ENCODE measurements at regions not wholly inside any gene's neighbourhood (a gene's known extent, or its start where the extent isn't known, plus 50 kb on each side); places are given as distances from the start of the nearest gene placed in this dataset.

DNA sequence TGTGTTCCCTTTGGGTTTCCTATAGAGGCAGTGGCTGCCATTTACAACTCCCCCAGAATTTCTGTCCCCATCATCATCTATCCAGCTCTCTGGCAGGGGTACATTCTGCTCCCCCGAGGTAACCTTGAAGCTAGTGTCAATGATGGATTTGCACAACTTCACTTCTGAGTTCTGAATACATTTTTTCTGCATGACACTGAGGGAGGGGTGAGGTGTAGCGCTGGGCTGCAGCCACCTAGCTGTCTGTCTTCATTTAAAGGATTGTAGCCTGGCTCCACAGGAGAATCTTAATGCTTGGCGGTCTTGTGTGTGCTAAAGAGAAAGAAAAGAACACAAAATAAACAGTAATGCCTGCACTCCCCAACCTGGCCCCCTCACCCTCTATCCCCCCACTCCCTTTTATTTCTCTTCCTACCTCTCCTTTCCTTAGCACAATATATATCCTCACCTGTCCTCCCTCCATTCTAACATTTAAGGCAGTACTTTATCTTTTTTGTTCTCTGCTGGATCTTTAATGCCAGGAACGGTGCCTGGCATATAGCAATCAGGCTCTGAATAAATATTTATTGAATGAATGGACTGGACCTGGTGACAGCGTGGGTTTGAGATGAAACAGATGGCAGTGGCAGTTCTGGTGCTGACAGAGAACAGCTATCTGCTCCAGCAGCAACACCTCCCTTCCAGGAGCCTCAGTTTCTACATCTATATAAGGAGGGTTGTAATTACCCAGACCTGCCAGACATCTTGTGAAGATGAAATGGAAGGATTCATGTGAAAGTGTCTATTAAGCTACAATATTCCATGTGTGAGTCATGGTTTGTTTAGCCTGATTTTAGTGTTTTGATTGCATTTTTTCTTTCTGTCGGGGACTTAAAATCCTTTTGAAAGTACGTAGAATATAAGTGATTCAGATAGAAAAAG lies 163.5 kb upstream of the CDH11 start:
- Histone ChIP-seq H3K36me3 (no peaks in the 10 kb centered on the region), H3K9me3 (replicated peaks in 1 of 11) (no peaks in the 10 kb centered on the region), H3K4me2 (no peak overlapping the region), H3K4me1 (peaks cover 0 to 5% (median 0%) of the 10 kb centered on the region in 10 experiments; a peak in 1 of 20 replicates), H3K4me3 (no peak overlapping the region), H3K27me3 (no peaks in the 10 kb centered on the region), H3K9ac (no peak overlapping the region), H3K27ac (no peak overlapping the region), H4K20me1 (no peaks in the 10 kb centered on the region)
- TF ChIP-seq Cebpa-rat (IDR thresholded peaks at IDR 0.05) = no peak

DNA sequence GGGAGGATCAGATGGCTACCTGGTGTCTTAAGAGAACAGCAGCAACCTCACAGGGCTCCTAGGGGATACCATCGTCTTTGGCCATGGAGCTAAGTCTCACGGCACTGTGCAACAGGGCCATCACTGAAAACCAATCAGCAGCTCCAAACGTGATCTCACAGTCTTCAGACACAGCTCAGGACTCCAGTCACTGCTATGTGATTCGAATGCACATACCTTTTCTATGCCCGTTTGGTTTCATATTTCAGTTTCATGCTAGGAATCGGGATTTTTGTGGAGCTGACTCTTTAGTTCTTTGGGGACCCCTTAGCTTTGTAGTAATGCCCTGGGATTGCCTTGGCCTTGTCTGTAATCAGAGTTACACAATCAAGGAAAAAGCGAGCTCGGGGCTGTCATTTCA lies 162.8 kb upstream of the CDH11 start:
- Histone ChIP-seq H3K4me1 (peaks cover 0 to 5% (median 0%) of the 10 kb centered on the region in 10 experiments; a peak in 1 of 20 replicates), H3K4me2 (no peak overlapping the region), H3K36me3 (no peaks in the 10 kb centered on the region), H3K4me3 (no peak overlapping the region), H4K20me1 (no peaks in the 10 kb centered on the region), H3K27me3 (no peaks in the 10 kb centered on the region), H3K9ac (no peak overlapping the region), H3K27ac (no peak overlapping the region), H3K9me3 (replicated peaks in 1 of 11) (no peaks in the 10 kb centered on the region)
- TF ChIP-seq Cebpa-rat (IDR thresholded peaks at IDR 0.05) = no peak

DNA sequence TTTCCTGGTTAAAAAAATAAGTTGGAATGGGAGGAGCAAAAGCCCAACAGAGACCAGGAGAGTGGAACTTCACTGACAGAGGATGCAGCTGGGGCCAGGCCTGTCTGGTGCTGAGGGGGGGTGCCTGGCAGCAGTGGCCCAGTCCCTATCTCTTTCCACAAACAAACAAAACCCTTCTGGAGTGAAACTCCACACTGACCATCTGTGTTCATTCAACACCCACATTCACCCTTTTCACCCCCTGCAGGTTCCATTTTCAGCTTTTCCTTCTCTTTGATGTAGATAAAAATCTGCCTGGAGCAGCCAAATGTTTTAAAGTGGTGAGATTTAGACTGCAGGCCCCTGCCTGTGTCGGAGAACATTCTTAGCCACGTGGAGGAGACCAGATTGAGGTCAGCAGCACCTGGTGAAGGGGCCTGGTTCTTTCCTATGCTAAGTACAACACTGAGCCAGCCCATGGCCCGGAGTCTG lies 161.4 kb upstream of the CDH11 start:
- Histone ChIP-seq H3K27ac (no peak overlapping the region), H3K27me3 (no peaks in the 10 kb centered on the region), H3K9me3 (replicated peaks in 1 of 11) (no peaks in the 10 kb centered on the region), H3K9ac (no peak overlapping the region), H3K36me3 (no peaks in the 10 kb centered on the region), H4K20me1 (no peaks in the 10 kb centered on the region), H3K4me3 (no peak overlapping the region), H3K4me1 (peaks cover 0 to 5% (median 0%) of the 10 kb centered on the region in 10 experiments; a peak in 1 of 20 replicates), H3K4me2 (no peak overlapping the region)
- no peak for TF ChIP-seq Cebpa-rat (IDR thresholded peaks at IDR 0.05)

DNA sequence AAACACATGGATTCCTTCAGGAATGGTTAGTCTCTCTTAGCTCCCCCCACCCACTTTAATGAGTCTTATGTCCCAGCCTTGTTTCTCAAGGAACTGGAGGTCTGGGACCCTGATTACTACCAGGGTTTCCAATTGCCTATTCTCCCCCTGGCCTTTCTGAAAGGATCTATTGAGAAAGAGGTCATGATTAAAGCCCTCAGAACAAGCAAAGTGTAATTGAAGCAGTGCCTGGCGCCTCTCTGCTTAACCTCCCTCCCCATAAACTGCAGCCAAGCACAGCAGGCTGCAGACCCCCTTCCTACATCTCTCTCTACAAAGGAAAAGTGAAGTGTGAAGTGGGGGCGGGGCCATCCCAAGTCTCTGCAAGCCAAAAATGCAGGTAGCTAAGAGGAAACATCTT lies 159.7 kb upstream of the CDH11 start:
- H4K20me1 ChIP-seq = no peaks in the 10 kb centered on the region
- H3K9me3 ChIP-seq (replicated peaks in 1 of 11) = no peaks in the 10 kb centered on the region
- no peak overlapping the region for H3K27ac ChIP-seq

DNA sequence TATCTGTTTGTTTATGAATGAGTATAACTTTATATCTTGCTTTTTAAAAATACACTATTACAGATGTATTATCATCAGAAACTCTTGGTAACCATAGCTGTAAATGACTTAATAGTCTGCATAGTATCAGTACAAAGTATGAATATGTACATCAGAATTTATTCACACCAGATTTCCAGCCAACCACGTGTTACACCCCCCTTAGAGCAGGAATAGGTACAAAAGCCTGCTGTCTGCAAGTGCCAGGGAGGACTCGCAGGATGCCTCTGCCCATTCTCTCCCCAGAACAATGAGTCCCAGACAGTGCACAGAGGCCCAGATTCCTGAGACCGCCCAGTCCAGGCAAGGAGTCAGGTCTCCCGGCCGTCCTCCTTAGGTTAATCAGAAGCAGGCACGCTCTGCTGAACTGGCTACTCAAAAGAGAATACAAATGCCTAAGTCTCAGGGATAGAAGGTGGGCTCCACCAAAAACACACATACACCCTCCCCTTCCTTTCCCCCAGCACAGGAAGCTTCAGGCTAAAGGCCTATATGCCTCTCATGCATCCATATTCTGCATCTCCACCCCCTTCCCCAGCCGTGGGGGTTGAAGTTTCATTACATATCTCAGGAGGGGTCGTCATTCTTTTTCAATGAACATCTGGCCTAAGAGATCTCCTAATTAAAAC lies 159.1 kb upstream of the CDH11 start:
- Histone ChIP-seq H3K4me1 (peaks cover 0 to 5% (median 0%) of the 10 kb centered on the region in 10 experiments; a peak in 1 of 20 replicates), H4K20me1 (no peaks in the 10 kb centered on the region), H3K9ac (no peak overlapping the region), H3K4me2 (no peak overlapping the region), H3K36me3 (no peaks in the 10 kb centered on the region), H3K27me3 (no peaks in the 10 kb centered on the region), H3K9me3 (replicated peaks in 1 of 11) (no peaks in the 10 kb centered on the region), H3K27ac (no peak overlapping the region), H3K4me3 (no peak overlapping the region)
- TF ChIP-seq Cebpa-rat (IDR thresholded peaks at IDR 0.05) = no peak

More for the DNA sequence above, 159.7 kb upstream of the CDH11 start:
- H3K9ac ChIP-seq = no peak overlapping the region
- no peak overlapping the region for H3K4me2 ChIP-seq
- TF ChIP-seq Cebpa-rat (IDR thresholded peaks at IDR 0.05) = no peak
- H3K4me3 ChIP-seq = no peak overlapping the region
- H3K36me3 ChIP-seq = no peaks in the 10 kb centered on the region
- no peaks in the 10 kb centered on the region for H3K27me3 ChIP-seq
- peaks cover 0 to 5% (median 0%) of the 10 kb centered on the region in 10 experiments; a peak in 1 of 20 replicates for H3K4me1 ChIP-seq

DNA sequence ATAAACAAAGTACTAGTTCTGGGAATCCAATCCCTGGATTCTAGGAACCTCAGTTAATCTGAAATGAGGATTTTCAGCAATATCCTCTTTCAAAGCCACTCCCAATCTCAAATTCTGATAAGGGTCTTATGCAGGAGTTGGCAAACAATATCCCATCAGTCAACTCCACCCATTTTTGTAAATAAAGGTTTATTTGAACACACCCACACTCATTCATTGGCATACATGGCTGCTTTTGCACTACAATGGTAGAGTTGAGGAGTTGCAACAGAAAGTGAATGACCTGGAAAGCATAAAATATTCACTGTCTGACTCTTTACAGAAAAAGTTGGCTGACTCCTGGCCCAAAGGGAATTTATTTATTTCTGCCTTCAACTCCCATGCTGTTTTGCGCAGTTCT lies 157.7 kb upstream of the CDH11 start:
- H3K27me3 ChIP-seq = no peaks in the 10 kb centered on the region
- H3K9ac ChIP-seq = no peak overlapping the region
- no peak overlapping the region for H3K4me2 ChIP-seq
- H3K4me1 ChIP-seq = peaks cover 0 to 5% (median 0%) of the 10 kb centered on the region in 10 experiments; a peak in 1 of 20 replicates
- no peaks in the 10 kb centered on the region for H3K36me3 ChIP-seq
- TF ChIP-seq Cebpa-rat (IDR thresholded peaks at IDR 0.05) = no peak
- H3K9me3 ChIP-seq (replicated peaks in 1 of 11) = no peaks in the 10 kb centered on the region
- H4K20me1 ChIP-seq = no peaks in the 10 kb centered on the region
- H3K27ac ChIP-seq = no peak overlapping the region
- H3K4me3 ChIP-seq = no peak overlapping the region

DNA sequence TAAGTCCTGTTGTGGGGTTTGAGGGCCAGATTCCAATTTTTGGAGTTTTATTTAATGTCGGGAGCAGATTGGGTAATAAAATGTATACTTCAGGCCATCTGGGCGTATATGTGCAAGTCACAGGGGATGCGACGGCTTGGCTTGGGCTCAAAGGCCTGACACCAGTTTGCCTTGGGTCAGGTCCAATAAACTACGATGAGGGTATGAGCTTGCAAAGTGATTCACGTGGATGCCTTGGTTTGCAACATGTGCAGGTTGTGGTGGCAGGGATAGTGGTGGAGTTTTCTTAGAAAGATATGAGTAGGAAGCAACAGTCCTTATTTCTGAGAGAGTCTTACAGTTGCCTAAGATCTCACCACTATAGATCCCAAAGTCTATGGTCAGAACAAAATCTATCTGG lies 157.0 kb upstream of the CDH11 start:
- TF ChIP-seq Cebpa-rat (IDR thresholded peaks at IDR 0.05) = no peak
- Histone ChIP-seq H3K4me3 (no peak overlapping the region), H4K20me1 (no peaks in the 10 kb centered on the region), H3K4me1 (peaks cover 0 to 5% (median 0%) of the 10 kb centered on the region in 10 experiments; a peak in 1 of 20 replicates), H3K36me3 (no peaks in the 10 kb centered on the region), H3K9ac (no peak overlapping the region), H3K9me3 (replicated peaks in 1 of 11) (no peaks in the 10 kb centered on the region), H3K4me2 (no peak overlapping the region), H3K27ac (no peak overlapping the region), H3K27me3 (no peaks in the 10 kb centered on the region)

DNA sequence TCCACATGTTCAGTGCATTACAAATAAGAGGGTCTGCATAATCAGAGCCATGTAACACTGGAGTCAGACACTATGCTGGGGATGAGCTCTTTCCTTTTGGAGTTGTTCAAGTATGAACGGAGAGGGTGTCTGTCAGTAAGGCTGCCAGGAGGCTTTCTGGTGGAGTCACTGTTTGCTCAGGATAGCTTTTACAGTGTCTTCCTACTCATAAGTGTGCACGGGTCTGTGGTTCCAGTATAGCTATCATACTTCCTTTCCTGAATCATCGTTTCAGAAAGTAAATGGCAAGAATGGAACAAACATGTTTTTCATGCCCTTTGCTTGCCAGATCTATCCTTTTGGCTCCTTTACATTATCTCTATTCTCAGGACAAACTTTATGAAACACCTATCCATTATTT lies 152.7 kb upstream of the CDH11 start:
- no peaks in the 10 kb centered on the region for H3K36me3 ChIP-seq
- H3K9ac ChIP-seq = no peak overlapping the region

DNA sequence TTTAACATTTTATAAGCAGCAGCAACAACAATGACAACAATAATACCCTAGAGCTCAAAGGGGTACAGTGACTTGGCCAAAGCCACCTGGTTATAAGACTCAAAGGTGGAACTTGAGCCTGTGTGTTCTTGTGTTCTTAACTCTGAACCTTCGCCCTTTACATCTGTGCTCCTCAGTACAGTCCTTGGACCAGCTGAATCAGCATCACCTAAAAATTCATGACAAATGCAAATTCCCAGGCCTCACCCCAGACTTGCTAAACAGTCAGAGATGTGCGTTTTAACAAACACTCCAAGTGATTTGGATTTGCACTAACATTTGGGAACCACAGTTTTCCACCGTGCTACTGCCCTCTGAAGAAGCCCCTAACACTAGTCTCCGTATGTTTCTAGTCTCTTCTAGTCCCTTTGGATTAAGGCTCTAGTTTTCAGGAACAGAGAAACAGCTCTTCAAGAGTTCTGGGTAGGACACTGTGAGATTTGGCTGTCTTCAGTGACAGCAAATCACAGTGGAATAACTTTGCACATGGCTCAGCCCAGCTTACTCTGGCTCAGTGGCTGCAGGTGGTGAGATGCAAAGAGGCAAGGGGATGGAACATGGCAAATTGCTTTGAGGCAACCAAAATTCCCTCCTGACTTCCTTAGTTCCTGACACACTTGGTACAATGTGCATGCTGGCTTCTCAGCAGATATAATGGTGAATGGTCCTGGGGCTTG lies 151.0 kb upstream of the CDH11 start:
- Histone ChIP-seq H3K4me1 (no peaks in the 10 kb centered on the region), H3K36me3 (no peaks in the 10 kb centered on the region), H3K27ac (no peak overlapping the region), H4K20me1 (no peaks in the 10 kb centered on the region), H3K4me2 (no peak overlapping the region), H3K9me3 (replicated peaks in 1 of 11) (no peaks in the 10 kb centered on the region), H3K9ac (no peak overlapping the region), H3K27me3 (no peaks in the 10 kb centered on the region), H3K4me3 (no peak overlapping the region)
- TF ChIP-seq Cebpa-rat (IDR thresholded peaks at IDR 0.05) = no peak

More for the DNA sequence above, 152.7 kb upstream of the CDH11 start:
- Histone ChIP-seq H3K4me1 (no peaks in the 10 kb centered on the region), H3K4me2 (no peak overlapping the region), H4K20me1 (no peaks in the 10 kb centered on the region), H3K27ac (no peak overlapping the region), H3K9me3 (replicated peaks in 1 of 11) (no peaks in the 10 kb centered on the region), H3K4me3 (no peak overlapping the region), H3K27me3 (no peaks in the 10 kb centered on the region)
- TF ChIP-seq Cebpa-rat (IDR thresholded peaks at IDR 0.05) = no peak

Data from BLaER1 treated with 17β-estradiol and CSF1 and Interleukin-3, amounts not matched to agents 10 nM and 100 nM (cell line).